GM12878 (cell line): ENCODE measurements at regions not wholly inside any gene's neighbourhood (a gene's known extent, or its start where the extent isn't known, plus 50 kb on each side); places are given as distances from the start of the nearest gene placed in this dataset.

Experiments
- ATAC-seq: fragments of 200-7000 bp; cut with Tn5 transposase; 3 replicates; pipeline ENCODE4 v1.9.1; 2020; ENCODE audit warnings: mild to moderate bottlenecking, moderate library complexity
- BruUV-seq: library from RNA; stranded (reverse); fragments of 400-500 nt; replicated peaks from 2 replicates; lab custom pipeline; 2021; lab: Mats Ljungman, UMichigan
- CTCF ChIA-PET: fragments of 300-600 bp; sonication (Branson Sonifier 250); formaldehyde crosslinking; extraction: SDS; loops from one replicate; lab custom pipeline; 2021; ENCODE audit warnings: inconsistent platforms; lab: Yijun Ruan, JAX
- POLR2A ChIA-PET: fragments of 350-600 bp; formaldehyde crosslinking; extraction: SDS; loops from one replicate; lab custom pipeline; 2021; ENCODE audit warnings: inconsistent platforms; lab: Charles Lee
- RAD21 ChIA-PET: fragments of 300-600 bp; sonication (Branson Sonifier 250); formaldehyde crosslinking; loops from one replicate; lab custom pipeline; 2023; ENCODE audit warnings: antibody characterized with exemption; ENCODE audit not compliant: unreplicated experiment; lab: Charles Lee
- SMC1A ChIA-PET: fragments of 300-600 bp; sonication (Branson Sonifier 250); formaldehyde crosslinking; loops from one replicate; lab custom pipeline; 2023; ENCODE audit not compliant: unreplicated experiment, uncharacterized antibody; lab: Charles Lee
- DNase-seq: peaks from one replicate; pipeline ENCODE4 v3.0.0-alpha.2; 2011; ENCODE audit warnings: low read depth, low spot score
- FAIRE-seq: peaks from 3 replicates; lab custom pipeline; 2011; peaks lifted over from hg19 to GRCh38; lab: Jason Lieb, UNC
- H2AFZ ChIP-seq: 2 replicates; pipeline ENCODE4 v1.6.0; 2011; ENCODE audit warnings: low read depth, low read length, control low read depth; ENCODE audit not compliant: control insufficient read depth
- H3K27ac ChIP-seq: 2 replicates; pipeline ENCODE4 v1.5.1; 2011; ENCODE audit warnings: control low read depth; ENCODE audit not compliant: control insufficient read depth, insufficient read depth
- H3K27me3 ChIP-seq, 2 experiments: replicated peaks in 1 of 2; 2 replicates each; pipeline versions ENCODE4 v1.6.0 to v1.6.1; 2011; ENCODE audit warnings: low read length in 1 of 2; ENCODE audit not compliant: control insufficient read depth in 2 of 2, insufficient read depth in 2 of 2
- H3K36me3 ChIP-seq, 2 experiments: 2 replicates each; pipeline ENCODE4 v1.5.1; 2011; ENCODE audit warnings: low read length in 1 of 2; ENCODE audit not compliant: control insufficient read depth in 2 of 2, insufficient read depth in 2 of 2
- H3K4me1 ChIP-seq: 2 replicates; pipeline ENCODE4 v1.6.1; 2011; ENCODE audit warnings: mild to moderate bottlenecking, low read length, moderate library complexity, mixed read lengths; ENCODE audit not compliant: control insufficient read depth, insufficient read depth
- H3K4me2 ChIP-seq: 2 replicates; pipeline ENCODE4 v1.6.0; 2011; ENCODE audit warnings: control low read depth; ENCODE audit not compliant: control insufficient read depth, insufficient read depth
- H3K4me3 ChIP-seq: fragments of 200-600 bp; sonication (generic); 2 replicates; pipeline ENCODE4 v1.5.1; 2016
- H3K79me2 ChIP-seq: 2 replicates; pipeline ENCODE4 v1.6.0; 2011; ENCODE audit warnings: low read length; ENCODE audit not compliant: control insufficient read depth, insufficient read depth
- H3K9ac ChIP-seq: 2 replicates; pipeline ENCODE4 v1.8.0; 2011; ENCODE audit warnings: low read length, control low read depth, mixed read lengths; ENCODE audit not compliant: control insufficient read depth, insufficient read depth
- H3K9me3 ChIP-seq: replicated peaks from 3 replicates; pipeline ENCODE4 v1.5.1; 2011; ENCODE audit warnings: mild to moderate bottlenecking, low read length; ENCODE audit not compliant: control insufficient read depth, insufficient read depth
- H4K20me1 ChIP-seq: 2 replicates; pipeline ENCODE4 v1.6.0; 2011; ENCODE audit not compliant: control insufficient read depth, insufficient read depth
- BACH1 ChIP-seq: fragments of 450-650 bp; IDR thresholded peaks from 2 replicates; pipeline ENCODE4 v1.6.1; 2017; ENCODE audit warnings: mild to moderate bottlenecking, borderline replicate concordance
- CREM ChIP-seq: IDR thresholded peaks from 2 replicates; pipeline ENCODE4 v1.6.1; 2014; ENCODE audit warnings: antibody characterized with exemption, low read depth
- GABPA ChIP-seq: IDR thresholded peaks from 2 replicates; pipeline ENCODE4 v1.6.1; 2014; ENCODE audit warnings: antibody characterized with exemption, low read depth, mild to moderate bottlenecking, inconsistent platforms
- GATAD2B ChIP-seq: fragments of 450-650 bp; conservative IDR thresholded peaks from 2 replicates; pipeline ENCODE4 v1.6.1; 2017; ENCODE audit warnings: low read depth, mild to moderate bottlenecking, moderate library complexity
- HDAC2 ChIP-seq: fragments of 200-600 bp; sonication (generic); IDR thresholded peaks from 2 replicates; pipeline ENCODE4 v1.6.1; 2017
- HDGF ChIP-seq: fragments of 450-650 bp; IDR thresholded peaks from 2 replicates; pipeline ENCODE4 v1.6.1; 2016; ENCODE audit warnings: antibody characterized with exemption
- KDM1A ChIP-seq: fragments of 200-600 bp; sonication (generic); IDR thresholded peaks from 2 replicates; pipeline ENCODE4 v1.6.1; 2016; ENCODE audit warnings: borderline replicate concordance
- MEF2A ChIP-seq: IDR thresholded peaks from 2 replicates; pipeline ENCODE4 v1.6.1; 2011; ENCODE audit warnings: low read depth, mild to moderate bottlenecking, low read length, moderate library complexity; ENCODE audit not compliant: insufficient read depth
- SMARCA5 ChIP-seq: fragments of 450-650 bp; IDR thresholded peaks from 2 replicates; pipeline ENCODE4 v1.6.1; 2017; ENCODE audit warnings: mild to moderate bottlenecking
- SUZ12 ChIP-seq: fragments of 200-600 bp; sonication (generic); IDR thresholded peaks from one replicate; pipeline ENCODE4 v1.6.1; 2018; ENCODE audit warnings: antibody characterized with exemption, mild to moderate bottlenecking; ENCODE audit not compliant: unreplicated experiment
- TBL1XR1 ChIP-seq: IDR thresholded peaks from 2 replicates; pipeline ENCODE4 v1.6.1; 2012; ENCODE audit warnings: low read depth, low read length, improper control_type of control experiment
- WRNIP1 ChIP-seq: IDR thresholded peaks from 2 replicates; pipeline ENCODE4 v1.6.1; 2011; ENCODE audit warnings: low read depth, low read length, improper control_type of control experiment, borderline replicate concordance
- ZNF217 ChIP-seq: fragments of 450-650 bp; IDR thresholded peaks from 2 replicates; pipeline ENCODE4 v1.6.1; 2017; ENCODE audit warnings: antibody characterized with exemption, mild to moderate bottlenecking
- ZNF687 ChIP-seq: fragments of 450-650 bp; IDR thresholded peaks from 2 replicates; pipeline ENCODE4 v1.6.1; 2017; ENCODE audit warnings: mild to moderate bottlenecking, moderate library complexity
- WGBS: methylation state at CpG from one replicate; pipeline ENCODE4 v1.1.6; 2016; ENCODE audit warnings: low lambda C conversion rate; ENCODE audit not compliant: insufficient replicate concordance, insufficient coverage; ENCODE audit errors: missing lambda C conversion rate; 5-methylcytosine and 5-hydroxymethylcytosine counted together
- in situ Hi-C: fragments of 300-500 bp; cut with MboI; formaldehyde crosslinking; loops from 9 replicates; pipeline ENCODE4 v1.14.3; 2018; ENCODE audit warnings: mixed read lengths
- intact Hi-C: fragments of 100-400 bp; cut with micrococcal nuclease; formaldehyde crosslinking; loops from one replicate; pipeline ENCODE4 v1.14.2; 2022; ENCODE audit not compliant: unreplicated experiment
- TF ChIP-seq, protein P1 (sequence below): IDR thresholded peaks from 2 replicates; pipeline ENCODE4 v1.6.1; 2011; ENCODE audit warnings: low read depth, mild to moderate bottlenecking, low read length, moderate library complexity, borderline replicate concordance; ENCODE audit errors: extremely low read depth

GRCh38 chr5:9715891-9716335 is 85.8 kb upstream of the TAS2R1 start:
- POLR2A ChIA-PET: no interaction called here
- H3K79me2 ChIP-seq: no peaks in the 10 kb centered on the region
- H3K27me3 ChIP-seq: no peaks in the 10 kb centered on the region
- no peaks in the 10 kb centered on the region; the same call in 1 of the 2 replicates for H3K4me1 ChIP-seq
- H3K4me3 ChIP-seq: no peak overlapping the region
- H3K9me3 ChIP-seq: no peaks in the 10 kb centered on the region
- 41% methylated on average over 5 of the region's 5 CpGs for WGBS
- no peak overlapping the region for H2AFZ ChIP-seq
- RAD21 ChIA-PET: no interaction called here
- H3K9ac ChIP-seq: no peak overlapping the region
- CTCF ChIA-PET: no interaction called here
- intact Hi-C loops: no loop called here
- SMC1A ChIA-PET: no interaction called here
- in situ Hi-C loops: no loop called here
- BruUV-seq: no TSS peak
- H3K27ac ChIP-seq: no peak overlapping the region
- no peak for ATAC-seq
- H3K36me3 ChIP-seq: no peaks in the 10 kb centered on the region
- DNase-seq: no peak
- H4K20me1 ChIP-seq: no peaks in the 10 kb centered on the region
- TF ChIP-seq GABPA (no peak), WRNIP1 (no peak), CREM (no peak), ZNF217 (no peak), HDGF (no peak), TBL1XR1 (no peak), ZNF687 (no peak), SMARCA5 (no peak), HDAC2 (no peak), GATAD2B (no peak), KDM1A (no peak), MEF2A (no peak), BACH1 (no peak), SUZ12 (no peak)
- TF ChIP-seq, protein P1, sequence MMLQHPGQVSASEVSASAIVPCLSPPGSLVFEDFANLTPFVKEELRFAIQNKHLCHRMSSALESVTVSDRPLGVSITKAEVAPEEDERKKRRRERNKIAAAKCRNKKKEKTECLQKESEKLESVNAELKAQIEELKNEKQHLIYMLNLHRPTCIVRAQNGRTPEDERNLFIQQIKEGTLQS: no peak
- TF ChIP-seq, all 136 proteins: peak for 0
- no peak for FAIRE-seq
- H3K4me2 ChIP-seq: no peak overlapping the region
